HL-60 (cell line): ENCODE measurements at regions not wholly inside any gene's neighbourhood (a gene's known extent, or its start where the extent isn't known, plus 50 kb on each side); places are given as distances from the start of the nearest gene placed in this dataset.

Experiments
- CTCF ChIP-seq: IDR thresholded peaks from one replicate; pipeline ENCODE4 v1.5.1; 2011; ENCODE audit warnings: low read length, control low read depth, inconsistent platforms; ENCODE audit not compliant: insufficient read depth
- POLR2AphosphoS5 ChIP-seq: IDR thresholded peaks from 2 replicates; pipeline ENCODE4 v1.6.1; 2012; ENCODE audit warnings: low read depth

GRCh38 chr12:67811437-67812361, 163.2 kb downstream of the DYRK2 start:
- TF ChIP-seq CTCF (no peak), POLR2AphosphoS5 (no peak)
